ENCODE measurements at regions not wholly inside any gene's neighbourhood (a gene's known extent, or its start where the extent isn't known, plus 50 kb on each side); places are given as distances from the start of the nearest gene placed in this dataset.

DNA sequence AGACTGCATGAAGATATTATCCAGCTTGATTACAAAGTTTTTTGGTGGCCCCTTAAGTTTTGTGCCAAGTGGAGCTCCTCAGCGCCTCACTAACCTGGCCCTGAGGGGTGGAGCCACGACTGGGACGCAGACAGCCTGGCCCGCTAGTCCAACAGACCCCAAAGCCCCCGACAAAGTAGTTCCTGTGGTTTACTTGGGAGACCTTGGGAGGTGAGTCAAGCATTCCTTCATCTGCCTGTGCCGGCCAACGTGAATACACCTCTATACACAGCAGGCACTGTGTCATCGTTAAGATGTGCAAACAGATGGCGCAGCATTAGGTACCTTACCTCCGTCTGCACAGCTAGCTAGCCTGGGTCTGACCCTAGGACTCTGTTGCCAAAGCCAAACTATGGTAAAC lies 55.0 kb upstream of the LAMA1 start:
- H3K36me3 ChIP-seq = no peaks in the 10 kb centered on the region
- in situ Hi-C loops (cut with MboI; ENCODE audit: low pct_ligation_motif_present in 1 of 4, low pct_unique_long_range_greater_than_20kb in 1 of 4, low sequenced_read_pairs in 3 of 4) = loop anchor here in 1 of 4 donors (25.0 kb wide), 1 partner anchor 260 kb away; no protein-coding TSS in a partner anchor
- TF ChIP-seq POLR2AphosphoS5 (IDR thresholded peaks at IDR 0.05) (no peak), POLR2A (IDR thresholded peaks at IDR 0.05) (no peak), EP300 (IDR thresholded peaks at IDR 0.05; ENCODE audit: low read depth) (no peak)

DNA sequence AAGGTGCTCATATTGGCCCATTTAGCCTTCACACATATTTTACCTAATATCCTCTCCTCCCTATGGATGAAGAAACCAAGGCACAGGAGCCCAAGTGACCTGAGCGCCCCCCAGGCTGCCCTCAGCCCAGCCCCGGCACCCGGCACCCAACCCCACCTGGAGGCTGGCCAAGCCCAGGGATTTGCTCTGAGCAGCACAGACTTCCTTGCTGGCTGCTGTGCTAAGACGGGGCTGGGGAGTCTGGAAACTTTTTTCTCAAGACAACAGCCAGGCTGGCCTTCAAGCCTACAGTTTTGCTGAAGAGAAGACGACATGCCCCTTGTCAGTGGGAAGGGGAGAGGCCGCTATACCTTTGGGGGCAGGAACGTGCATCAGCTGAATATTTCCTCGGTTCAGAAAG lies 52.7 kb upstream of the LAMA1 start:
- Histone ChIP-seq H3K27me3 (no peaks in the 10 kb centered on the region), H3K4me1 (no peaks in the 10 kb centered on the region), H3K36me3 (no peaks in the 10 kb centered on the region), H3K4me3 (no peak overlapping the region), H3K27ac (no peak overlapping the region), H3K9me3 (no peaks in the 10 kb centered on the region)
- intact Hi-C loops (cut with DNase I; ENCODE audit: low total_unique reads) = no loop called here
- in situ Hi-C loops (cut with MboI; ENCODE audit: low pct_ligation_motif_present in 1 of 4, low pct_unique_long_range_greater_than_20kb in 1 of 4, low sequenced_read_pairs in 3 of 4) = loop anchor here in 1 of 4 donors (25.0 kb wide), 1 partner anchor 258 kb away; no protein-coding TSS in a partner anchor
- no peak for DNase-seq
- TF ChIP-seq CTCF (IDR thresholded peaks at IDR 0.05) (no peak), POLR2AphosphoS5 (IDR thresholded peaks at IDR 0.05) (no peak), EP300 (IDR thresholded peaks at IDR 0.05; ENCODE audit: low read depth) (no peak), POLR2A (IDR thresholded peaks at IDR 0.05) (no peak)
- WGBS, 2 donors (ENCODE audit: low coverage in 1 of 2) = 65% methylated on average over 5 of the region's 8 CpGs; no CpG with 5 or more reads in 1 of the 2 donors

More for the DNA sequence above, 55.0 kb upstream of the LAMA1 start:
- 67 to 84% methylated on average over 3 to 10 of the region's 10 CpGs for WGBS, 2 donors (ENCODE audit: low coverage in 1 of 2)
- Histone ChIP-seq H3K27ac (no peak overlapping the region), H3K9me3 (no peaks in the 10 kb centered on the region), H3K27me3 (no peaks in the 10 kb centered on the region), H3K4me1 (no peaks in the 10 kb centered on the region), H3K4me3 (no peak overlapping the region)
- no peak for DNase-seq
- intact Hi-C loops (cut with DNase I; ENCODE audit: low total_unique reads) = no loop called here

DNA sequence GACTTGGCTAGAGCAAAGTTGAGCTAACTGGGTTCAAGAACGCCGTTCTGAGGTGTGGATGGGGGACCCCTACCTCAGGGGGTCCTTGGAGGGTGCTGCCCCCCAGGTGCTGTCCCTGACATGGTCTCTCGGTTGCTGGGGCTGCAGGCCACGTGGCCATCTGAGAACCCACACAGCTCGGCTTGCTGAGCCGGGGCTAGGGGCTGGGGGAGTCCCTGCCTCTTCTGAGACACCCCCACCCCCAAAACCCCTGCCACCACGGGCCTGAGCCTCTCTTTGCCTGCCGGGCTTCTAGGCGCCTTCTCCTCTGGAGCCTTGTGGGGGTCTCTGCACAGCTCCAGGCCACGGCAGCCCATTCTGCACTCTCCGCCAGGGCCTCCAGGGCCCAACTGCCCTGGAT lies 52.0 kb upstream of the LAMA1 start:
- H3K27me3 ChIP-seq = no peaks in the 10 kb centered on the region
- in situ Hi-C loops (cut with MboI; ENCODE audit: low pct_ligation_motif_present in 1 of 4, low pct_unique_long_range_greater_than_20kb in 1 of 4, low sequenced_read_pairs in 3 of 4) (loop anchor here in 1 of 4 donors (25.0 kb wide), 1 partner anchor 257 kb away; no protein-coding TSS in a partner anchor), intact Hi-C loops (cut with DNase I; ENCODE audit: low total_unique reads) (no loop called here)
- no peaks in the 10 kb centered on the region for H3K4me1 ChIP-seq
- 79% methylated on average over 11 of the region's 11 CpGs; no CpG with 5 or more reads in 1 of the 2 donors for WGBS, 2 donors (ENCODE audit: low coverage in 1 of 2)
- H3K36me3 ChIP-seq = no peaks in the 10 kb centered on the region
- TF ChIP-seq POLR2A (IDR thresholded peaks at IDR 0.05) = no peak
- TF ChIP-seq POLR2AphosphoS5 (IDR thresholded peaks at IDR 0.05) = no peak
- TF ChIP-seq EP300 (IDR thresholded peaks at IDR 0.05; ENCODE audit: low read depth) = no peak
- no peak for TF ChIP-seq CTCF (IDR thresholded peaks at IDR 0.05)
- no peak overlapping the region for H3K27ac ChIP-seq
- no peak overlapping the region for H3K4me3 ChIP-seq
- H3K9me3 ChIP-seq = no peaks in the 10 kb centered on the region
- no peak for DNase-seq

- in situ Hi-C loops (cut with MboI; ENCODE audit: low pct_ligation_motif_present in 1 of 4, low pct_unique_long_range_greater_than_20kb in 1 of 4, low sequenced_read_pairs in 3 of 4) (loop anchor here in 1 of 4 donors (25.0 kb wide), 1 partner anchor 256 kb away; no protein-coding TSS in a partner anchor), intact Hi-C loops (cut with DNase I; ENCODE audit: low total_unique reads) (no loop called here)
- no peak overlapping the region for H3K27ac ChIP-seq
- DNase-seq = no peak
- 71 to 76% methylated on average over 4 to 7 of the region's 7 CpGs for WGBS, 2 donors (ENCODE audit: low coverage in 1 of 2)
- TF ChIP-seq EP300 (IDR thresholded peaks at IDR 0.05; ENCODE audit: low read depth) = no peak
- TF ChIP-seq CTCF (IDR thresholded peaks at IDR 0.05) = no peak
- no peak for TF ChIP-seq POLR2A (IDR thresholded peaks at IDR 0.05)
- no peak for TF ChIP-seq POLR2AphosphoS5 (IDR thresholded peaks at IDR 0.05)
- no peaks in the 10 kb centered on the region for H3K36me3 ChIP-seq
- H3K4me1 ChIP-seq = no peaks in the 10 kb centered on the region
- H3K9me3 ChIP-seq = no peaks in the 10 kb centered on the region
- no peaks in the 10 kb centered on the region for H3K27me3 ChIP-seq
- no peak overlapping the region for H3K4me3 ChIP-seq
Observed at GRCh38 chr18:7168408-7168807, 50.8 kb upstream of the LAMA1 start.
